ENCODE measurements at regions not wholly inside any gene's neighbourhood (a gene's known extent, or its start where the extent isn't known, plus 50 kb on each side); places are given as distances from the start of the nearest gene placed in this dataset.

GRCh38 chr3:72397586-72397985, 450.7 kb downstream of the SHQ1 start:
- intact Hi-C loops (cut with DNase I; ENCODE audit: low total_unique reads), result no loop called here
- in situ Hi-C loops (cut with MboI; ENCODE audit: low pct_ligation_motif_present in 1 of 4, low pct_unique_long_range_greater_than_20kb in 1 of 4, low sequenced_read_pairs in 3 of 4), result no loop called here
- Histone ChIP-seq H3K4me1 (peaks cover 0 to 33% (median 4%) of the 10 kb centered on the region in 4 donors), H3K9me3 (no peaks in the 10 kb centered on the region), H3K4me3 (no peak overlapping the region), H3K27me3 (no peaks in the 10 kb centered on the region), H3K36me3 (no peaks in the 10 kb centered on the region), H3K27ac (no peak overlapping the region)
- WGBS, 2 donors (ENCODE audit: low coverage in 1 of 2), result 70 to 72% methylated on average over 2 of the region's 2 CpGs
- DNase-seq, result no peak
- TF ChIP-seq, protein P1, sequence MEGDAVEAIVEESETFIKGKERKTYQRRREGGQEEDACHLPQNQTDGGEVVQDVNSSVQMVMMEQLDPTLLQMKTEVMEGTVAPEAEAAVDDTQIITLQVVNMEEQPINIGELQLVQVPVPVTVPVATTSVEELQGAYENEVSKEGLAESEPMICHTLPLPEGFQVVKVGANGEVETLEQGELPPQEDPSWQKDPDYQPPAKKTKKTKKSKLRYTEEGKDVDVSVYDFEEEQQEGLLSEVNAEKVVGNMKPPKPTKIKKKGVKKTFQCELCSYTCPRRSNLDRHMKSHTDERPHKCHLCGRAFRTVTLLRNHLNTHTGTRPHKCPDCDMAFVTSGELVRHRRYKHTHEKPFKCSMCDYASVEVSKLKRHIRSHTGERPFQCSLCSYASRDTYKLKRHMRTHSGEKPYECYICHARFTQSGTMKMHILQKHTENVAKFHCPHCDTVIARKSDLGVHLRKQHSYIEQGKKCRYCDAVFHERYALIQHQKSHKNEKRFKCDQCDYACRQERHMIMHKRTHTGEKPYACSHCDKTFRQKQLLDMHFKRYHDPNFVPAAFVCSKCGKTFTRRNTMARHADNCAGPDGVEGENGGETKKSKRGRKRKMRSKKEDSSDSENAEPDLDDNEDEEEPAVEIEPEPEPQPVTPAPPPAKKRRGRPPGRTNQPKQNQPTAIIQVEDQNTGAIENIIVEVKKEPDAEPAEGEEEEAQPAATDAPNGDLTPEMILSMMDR (IDR thresholded peaks at IDR 0.05), result no peak
- no peak for TF ChIP-seq EP300 (IDR thresholded peaks at IDR 0.05; ENCODE audit: low read depth)
- no peak for TF ChIP-seq POLR2AphosphoS5 (IDR thresholded peaks at IDR 0.05)
- TF ChIP-seq POLR2A (IDR thresholded peaks at IDR 0.05), result no peak

- TF ChIP-seq POLR2A (IDR thresholded peaks at IDR 0.05) (no peak), EP300 (IDR thresholded peaks at IDR 0.05; ENCODE audit: low read depth) (no peak), POLR2AphosphoS5 (IDR thresholded peaks at IDR 0.05) (no peak)
- TF ChIP-seq, protein P1 (IDR thresholded peaks at IDR 0.05), result no peak
- H3K27ac ChIP-seq, result no peak overlapping the region
- 89 to 91% methylated on average over 5 to 7 of the region's 7 CpGs for WGBS, 2 donors (ENCODE audit: low coverage in 1 of 2)
- intact Hi-C loops (cut with DNase I; ENCODE audit: low total_unique reads) (no loop called here), in situ Hi-C loops (cut with MboI; ENCODE audit: low pct_ligation_motif_present in 1 of 4, low pct_unique_long_range_greater_than_20kb in 1 of 4, low sequenced_read_pairs in 3 of 4) (no loop called here)
- no peak overlapping the region for H3K4me3 ChIP-seq
- no peaks in the 10 kb centered on the region for H3K9me3 ChIP-seq
- H3K27me3 ChIP-seq, result no peaks in the 10 kb centered on the region
- H3K4me1 ChIP-seq, result peaks cover 0 to 40% (median 7%) of the 10 kb centered on the region in 4 donors
- H3K36me3 ChIP-seq, result no peaks in the 10 kb centered on the region
- DNase-seq, result no peak
These were observed 451.3 kb downstream of the SHQ1 start for GRCh38 chr3:72396899-72397298.

DNA sequence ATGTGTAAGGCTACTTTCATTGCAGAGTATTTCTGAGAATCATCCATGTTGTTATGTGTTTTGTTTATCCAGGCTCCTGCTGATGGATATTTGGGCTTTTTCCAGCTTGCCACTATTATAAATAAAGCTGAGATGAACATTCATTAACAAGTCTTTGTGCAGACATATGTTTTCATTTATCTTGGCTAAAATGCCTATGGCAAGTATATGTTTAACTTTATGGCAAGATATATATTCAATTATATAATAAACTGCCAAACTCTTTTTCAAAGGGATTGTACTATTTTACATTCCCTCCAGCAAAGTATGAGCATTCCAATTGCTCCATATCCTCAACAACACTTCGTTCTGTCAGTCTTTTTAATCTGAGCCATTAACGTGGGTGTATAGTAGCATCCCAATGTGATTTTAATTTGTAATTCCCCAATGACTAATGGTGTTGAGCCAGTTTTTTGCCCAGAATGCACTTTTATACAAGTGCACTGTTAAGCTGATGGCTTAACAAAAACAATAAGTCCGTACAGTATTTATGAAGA, 452.4 kb downstream of the SHQ1 start:
- DNase-seq, result no peak
- H3K27ac ChIP-seq, result no peak overlapping the region
- no peaks in the 10 kb centered on the region for H3K36me3 ChIP-seq
- intact Hi-C loops (cut with DNase I; ENCODE audit: low total_unique reads) (no loop called here), in situ Hi-C loops (cut with MboI; ENCODE audit: low pct_ligation_motif_present in 1 of 4, low pct_unique_long_range_greater_than_20kb in 1 of 4, low sequenced_read_pairs in 3 of 4) (no loop called here)
- H3K4me3 ChIP-seq, result no peak overlapping the region
- no peaks in the 10 kb centered on the region for H3K27me3 ChIP-seq
- no peak for TF ChIP-seq POLR2AphosphoS5 (IDR thresholded peaks at IDR 0.05)
- TF ChIP-seq POLR2A (IDR thresholded peaks at IDR 0.05), result no peak
- H3K9me3 ChIP-seq, result no peaks in the 10 kb centered on the region
- 48 to 63% methylated on average over 3 of the region's 3 CpGs for WGBS, 2 donors (ENCODE audit: low coverage in 1 of 2)
- peaks cover 0 to 50% (median 15%) of the 10 kb centered on the region in 4 donors for H3K4me1 ChIP-seq

GRCh38 chr3:72393455-72393854, 454.8 kb downstream of the SHQ1 start:
- TF ChIP-seq, protein P1 (IDR thresholded peaks at IDR 0.05), result no peak
- TF ChIP-seq EP300 (IDR thresholded peaks at IDR 0.05; ENCODE audit: low read depth) (no peak), POLR2A (IDR thresholded peaks at IDR 0.05) (no peak), POLR2AphosphoS5 (IDR thresholded peaks at IDR 0.05) (no peak)
- Histone ChIP-seq H3K27me3 (no peaks in the 10 kb centered on the region), H3K4me3 (no peak overlapping the region), H3K9me3 (no peaks in the 10 kb centered on the region), H3K4me1 (peaks cover 0 to 54% (median 18%) of the 10 kb centered on the region in 4 donors), H3K36me3 (no peaks in the 10 kb centered on the region), H3K27ac (no peak overlapping the region)
- no peak for DNase-seq
- WGBS, 2 donors (ENCODE audit: low coverage in 1 of 2), result 81 to 90% methylated on average over 2 of the region's 2 CpGs
- intact Hi-C loops (cut with DNase I; ENCODE audit: low total_unique reads), result no loop called here
- in situ Hi-C loops (cut with MboI; ENCODE audit: low pct_ligation_motif_present in 1 of 4, low pct_unique_long_range_greater_than_20kb in 1 of 4, low sequenced_read_pairs in 3 of 4), result no loop called here

DNA sequence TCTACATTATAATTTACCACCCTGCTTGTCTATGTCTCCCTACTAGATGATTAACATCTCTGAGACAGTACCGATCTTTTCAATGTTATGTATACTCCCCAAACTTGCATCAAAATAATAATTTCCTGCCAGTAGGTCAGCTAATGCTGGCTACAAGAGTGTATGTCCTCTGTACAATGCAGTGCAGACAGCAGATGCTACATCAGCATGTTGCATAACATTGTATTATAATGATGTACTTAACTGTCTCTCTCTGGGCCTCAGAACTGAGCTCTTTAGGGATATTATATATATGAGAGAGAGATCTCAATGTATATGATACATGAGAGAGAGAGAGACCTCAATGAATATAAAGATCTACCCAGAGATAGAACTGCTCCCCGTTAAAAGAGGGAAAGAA, 456.6 kb downstream of the SHQ1 start:
- no peaks in the 10 kb centered on the region for H3K27me3 ChIP-seq
- in situ Hi-C loops (cut with MboI; ENCODE audit: low pct_ligation_motif_present in 1 of 4, low pct_unique_long_range_greater_than_20kb in 1 of 4, low sequenced_read_pairs in 3 of 4) (no loop called here), intact Hi-C loops (cut with DNase I; ENCODE audit: low total_unique reads) (no loop called here)
- no peak for DNase-seq
- H3K27ac ChIP-seq, result no peak overlapping the region
- H3K4me3 ChIP-seq, result no peak overlapping the region
- H3K36me3 ChIP-seq, result no peaks in the 10 kb centered on the region
- no peaks in the 10 kb centered on the region for H3K9me3 ChIP-seq
- WGBS, 2 donors (ENCODE audit: low coverage in 1 of 2), result 63 to 72% methylated on average over 2 of the region's 2 CpGs
- H3K4me1 ChIP-seq, result peaks cover 0 to 66% (median 30%) of the 10 kb centered on the region in 4 donors
- TF ChIP-seq, protein P1 (IDR thresholded peaks at IDR 0.05), result no peak
- TF ChIP-seq POLR2A (IDR thresholded peaks at IDR 0.05), result no peak
- TF ChIP-seq EP300 (IDR thresholded peaks at IDR 0.05; ENCODE audit: low read depth), result no peak
- TF ChIP-seq POLR2AphosphoS5 (IDR thresholded peaks at IDR 0.05), result no peak

Data from transverse colon (tissue), 4 donors.